HG02938 (cell line): ENCODE measurements at regions not wholly inside any gene's neighbourhood (a gene's known extent, or its start where the extent isn't known, plus 50 kb on each side); places are given as distances from the start of the nearest gene placed in this dataset.
A peak's percentile ranks its signal among the peaks of the same experiment; 100 is the strongest.

Experiments used
- ATAC-seq: cut with Tn5 transposase; IDR thresholded peaks from one replicate; pipeline ENCODE4 v1.9.1; 2021; ENCODE audit warnings: mild to moderate bottlenecking, moderate library complexity; ENCODE audit not compliant: unreplicated experiment

- ATAC-seq: no peak
Measured at GRCh38 chr1:34460193-34460592, 283.5 kb downstream of the C1orf94 start.

GRCh38 chr1:34470401-34470800 lies 284.4 kb upstream of the GJB5 start:
- no peak for ATAC-seq

- no peak for ATAC-seq
Measured at GRCh38 chr1:34474566-34474965, 280.3 kb upstream of the GJB5 start.

DNA sequence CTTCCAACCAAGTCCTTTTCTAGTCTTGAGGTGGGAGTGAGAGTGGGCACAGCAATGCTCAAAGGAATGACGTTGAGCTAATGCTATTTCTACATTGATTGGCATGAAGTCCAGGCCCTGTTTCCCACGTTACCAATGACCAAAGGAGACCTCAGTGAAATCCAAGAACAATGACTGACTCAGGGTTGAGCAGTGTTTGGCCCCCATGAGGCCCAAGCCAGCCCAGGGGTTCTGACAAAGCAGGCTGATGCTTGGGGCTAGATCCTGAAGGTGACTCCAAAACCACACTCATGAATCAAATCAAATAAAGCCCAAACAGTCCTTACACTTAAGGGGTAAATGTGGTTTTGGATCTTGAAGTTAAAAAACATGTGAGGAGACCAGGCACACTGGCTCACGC lies 278.5 kb upstream of the GJB5 start:
- no peak for ATAC-seq

DNA sequence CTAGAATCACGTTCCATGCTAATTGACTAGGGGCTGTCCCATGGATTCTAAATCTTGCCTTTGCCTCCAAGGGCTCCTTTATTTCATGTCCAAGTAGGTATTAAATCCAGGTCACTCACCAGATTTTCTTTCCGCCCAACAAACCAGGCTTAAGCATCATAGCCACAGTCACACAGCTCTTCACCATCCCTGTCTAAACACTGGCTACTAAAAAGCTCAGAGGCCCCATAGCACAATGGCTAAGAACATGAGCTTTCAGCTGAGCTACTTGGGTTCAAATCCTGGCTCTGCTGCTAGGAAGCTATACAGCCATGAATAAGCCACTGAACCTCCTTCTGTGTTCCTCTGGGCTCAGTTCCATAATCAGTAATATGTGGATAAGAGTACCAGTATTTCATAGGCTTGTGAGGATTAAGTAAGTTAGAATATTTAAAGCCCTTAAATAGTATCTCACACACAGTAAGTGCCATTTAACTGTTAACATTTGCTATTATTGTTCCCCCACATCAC lies 277.2 kb upstream of the GJB5 start:
- no peak for ATAC-seq

GRCh38 chr1:34478515-34479076 lies 276.3 kb upstream of the GJB5 start:
- ATAC-seq: no peak

- ATAC-seq: no peak
Measured at GRCh38 chr1:34479731-34480130, 275.1 kb upstream of the GJB5 start.

DNA sequence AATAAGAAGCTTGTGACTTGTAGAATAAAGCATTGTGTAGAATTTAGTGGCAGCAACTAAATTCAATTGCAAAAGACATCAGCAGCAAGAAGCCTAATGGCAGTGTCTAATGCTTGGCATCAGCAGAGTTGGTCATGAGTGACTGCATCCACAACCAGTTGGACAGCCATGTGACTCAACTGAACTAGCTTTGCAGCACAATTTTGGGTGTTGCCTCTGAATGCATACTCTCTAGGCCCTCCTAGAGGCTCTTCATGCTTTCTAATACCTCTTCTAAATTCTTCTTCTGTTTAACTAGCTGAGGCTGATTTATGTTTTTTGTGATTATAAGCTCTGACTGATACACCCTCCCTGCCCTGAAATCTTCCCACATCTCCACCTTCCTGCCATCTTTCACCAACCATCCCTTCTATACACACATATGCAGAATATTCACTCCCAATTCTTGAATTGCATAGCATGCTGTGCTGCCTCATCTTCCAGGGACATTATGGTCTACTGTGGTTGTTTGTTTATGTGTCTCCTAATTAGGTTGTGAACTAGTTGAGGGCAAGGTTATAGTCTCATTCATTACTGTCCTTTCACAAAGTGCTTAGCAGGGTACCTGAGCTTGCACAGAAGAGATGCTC lies 266.7 kb upstream of the GJB5 start:
- no peak for ATAC-seq

- ATAC-seq: no peak
Measured at GRCh38 chr1:34500451-34500850, 254.4 kb upstream of the GJB5 start.

DNA sequence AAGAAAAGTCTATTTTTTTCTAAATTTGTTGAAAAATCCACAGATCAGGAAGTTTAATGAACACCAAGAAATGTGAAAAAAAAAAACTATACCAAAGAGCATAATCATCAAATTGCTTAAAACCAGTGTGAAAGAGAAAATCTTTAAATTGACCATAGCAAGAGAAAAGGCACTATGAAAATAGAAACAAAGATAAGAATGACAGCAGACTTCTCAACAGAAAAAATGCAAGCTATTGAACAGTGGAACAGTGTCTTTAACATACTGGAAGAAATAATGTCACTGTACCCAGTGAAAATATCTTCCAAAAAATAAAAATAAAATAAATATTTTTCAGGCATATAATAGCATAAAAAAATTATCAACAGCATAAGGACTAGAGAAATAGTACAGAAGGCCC lies 243.0 kb upstream of the GJB5 start:
- ATAC-seq: no peak

- ATAC-seq: no peak
Measured at GRCh38 chr1:34518146-34518699, 236.6 kb upstream of the GJB5 start.

GRCh38 chr1:34520111-34520510 lies 234.7 kb upstream of the GJB5 start:
- no peak for ATAC-seq

DNA sequence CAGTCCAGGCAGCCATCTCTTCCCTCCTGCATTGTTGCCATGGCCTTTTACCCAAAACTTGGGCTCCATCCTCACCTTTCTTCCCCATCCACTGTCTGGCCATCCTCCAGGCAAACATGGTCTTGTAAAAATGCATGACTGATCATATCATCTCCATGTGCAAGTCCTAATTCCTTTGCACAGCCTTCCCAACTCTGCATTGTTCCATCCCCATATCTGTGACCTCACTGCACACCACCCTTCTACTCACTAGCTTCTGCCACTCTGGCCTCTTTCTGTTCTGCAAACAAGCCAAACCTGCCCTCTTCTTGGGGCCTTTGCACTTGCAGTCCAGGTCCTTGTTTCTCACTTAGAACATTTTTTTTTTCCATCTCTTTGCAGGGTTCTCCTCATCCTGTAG lies 230.1 kb upstream of the GJB5 start:
- no peak for ATAC-seq

- peak; percentile 44 for ATAC-seq
Measured at GRCh38 chr1:34529935-34530859, 224.7 kb upstream of the GJB5 start.

- ATAC-seq: no peak
Measured at GRCh38 chr1:34532113-34532512, 222.7 kb upstream of the GJB5 start.

GRCh38 chr1:34538481-34538880 lies 216.4 kb upstream of the GJB5 start:
- ATAC-seq: no peak

DNA sequence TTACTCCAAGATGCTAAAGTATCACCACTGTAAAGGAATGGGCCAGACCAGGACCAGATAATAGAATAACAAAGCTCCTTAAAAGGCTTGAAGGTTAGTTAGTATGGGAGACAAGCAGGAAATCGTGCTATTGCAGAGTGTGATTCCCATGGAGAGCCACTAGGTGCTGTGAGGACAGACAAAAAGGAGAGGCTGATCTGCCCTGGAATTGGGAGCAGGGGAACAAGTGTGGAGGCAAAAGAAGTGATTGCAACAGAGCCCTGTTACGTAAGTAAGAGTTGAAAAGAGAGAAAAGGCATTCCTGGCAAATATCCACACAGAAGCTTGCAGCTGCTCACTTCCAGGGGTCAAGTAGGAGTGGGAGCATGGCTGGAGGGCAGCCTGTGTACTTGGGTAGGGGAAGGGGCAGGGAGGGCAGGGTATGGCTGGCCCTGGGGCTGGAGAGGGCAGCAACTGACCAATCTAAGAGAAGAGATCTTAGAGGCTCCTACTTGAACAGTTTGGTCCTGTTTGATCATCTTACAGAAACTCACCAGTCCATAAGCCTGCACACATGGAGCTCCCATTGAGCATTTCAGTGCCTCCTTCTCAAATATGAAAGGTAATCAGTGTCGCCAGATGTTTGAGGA lies 207.7 kb upstream of the GJB5 start:
- no peak for ATAC-seq

- no peak for ATAC-seq
Measured at GRCh38 chr1:34549199-34549598, 205.6 kb upstream of the GJB5 start.

GRCh38 chr1:34578306-34578705 lies 176.5 kb upstream of the GJB5 start:
- no peak for ATAC-seq

- ATAC-seq: no peak
Measured at GRCh38 chr1:34582356-34582755, 172.5 kb upstream of the GJB5 start.

GRCh38 chr1:34587761-34588160 lies 167.1 kb upstream of the GJB5 start:
- no peak for ATAC-seq
